SU-DHL-6 (cell line): ENCODE measurements at regions not wholly inside any gene's neighbourhood (a gene's known extent, or its start where the extent isn't known, plus 50 kb on each side); places are given as distances from the start of the nearest gene placed in this dataset.

Experiments used
- H2AFZ ChIP-seq: fragments of 200-600 bp; sonication (generic); 2 replicates; pipeline ENCODE4 v1.6.1; 2014; ENCODE audit warnings: low read depth, mild to moderate bottlenecking, moderate library complexity, mixed read lengths, antibody characterized with exemption, low read length; ENCODE audit not compliant: severe bottlenecking
- H3F3A ChIP-seq: fragments of 200-600 bp; shearing (Covaris generic); 2 replicates; pipeline ENCODE4 v1.6.0; 2016; ENCODE audit warnings: antibody characterized with exemption, mild to moderate bottlenecking; ENCODE audit not compliant: insufficient read depth
- H3K27ac ChIP-seq: fragments of 200-600 bp; sonication (generic); 2 replicates; pipeline ENCODE4 v1.5.1; 2016; ENCODE audit warnings: low read depth, mild to moderate bottlenecking, low read length, moderate library complexity, mixed read lengths
- H3K27me3 ChIP-seq: fragments of 200-600 bp; sonication (generic), shearing (Covaris generic); 2 replicates; pipeline ENCODE4 v1.6.0; 2014; ENCODE audit warnings: mild to moderate bottlenecking, low read length
- H3K36me3 ChIP-seq: fragments of 200-600 bp; sonication (generic); 2 replicates; pipeline ENCODE4 v1.6.1; 2014; ENCODE audit warnings: mild to moderate bottlenecking, low read length, mixed read lengths
- H3K4me2 ChIP-seq: fragments of 300-600, 200-600 bp; shearing (Covaris generic), sonication (generic); 2 replicates; pipeline ENCODE4 v1.6.0; 2014; ENCODE audit warnings: low read length, low read depth, mild to moderate bottlenecking; ENCODE audit not compliant: poor library complexity, severe bottlenecking
- H3K4me3 ChIP-seq: fragments of 200-600 bp; sonication (generic); 2 replicates; pipeline ENCODE4 v1.5.1; 2014; ENCODE audit warnings: antibody characterized with exemption, low read length, mild to moderate bottlenecking, mixed read lengths; ENCODE audit not compliant: insufficient read depth, poor library complexity, severe bottlenecking
- H3K79me2 ChIP-seq: fragments of 200-600 bp; sonication (generic); 2 replicates; pipeline ENCODE4 v1.6.1; 2014; ENCODE audit warnings: mild to moderate bottlenecking, low read length, moderate library complexity; ENCODE audit not compliant: insufficient read depth
- H3K9ac ChIP-seq: fragments of 200-600 bp; sonication (generic); 2 replicates; pipeline ENCODE4 v1.7.0; 2014; ENCODE audit warnings: mild to moderate bottlenecking, low read length
- H3K9me2 ChIP-seq: fragments of 200-600 bp; sonication (generic); replicated peaks from 2 replicates; pipeline ENCODE4 v1.6.1; 2014; ENCODE audit warnings: low read length; ENCODE audit not compliant: insufficient read depth
- H3K9me3 ChIP-seq: fragments of 200-600 bp; sonication (generic); 2 replicates; pipeline ENCODE4 v1.6.1; 2014; ENCODE audit warnings: low read length, mixed read lengths; ENCODE audit not compliant: insufficient read depth
- H4K20me1 ChIP-seq: fragments of 200-600 bp; sonication (generic); 2 replicates; pipeline ENCODE4 v1.6.1; 2014; ENCODE audit warnings: low read depth, mild to moderate bottlenecking, antibody characterized with exemption, low read length, moderate library complexity, mixed read lengths
- EZH2phosphoT487 ChIP-seq: fragments of 200-600 bp; sonication (generic), shearing (Covaris generic); conservative IDR thresholded peaks from 2 replicates; pipeline ENCODE4 v1.6.1; 2018; ENCODE audit warnings: mild to moderate bottlenecking, antibody characterized with exemption, low read length, moderate library complexity, mixed read lengths
- TF ChIP-seq, protein P1 (sequence below): fragments of 200-600 bp; sonication (generic); IDR thresholded peaks from one replicate; pipeline ENCODE4 v1.5.1; 2017; ENCODE audit warnings: antibody characterized with exemption, mild to moderate bottlenecking, low read length, moderate library complexity; ENCODE audit not compliant: insufficient read depth, poor library complexity, severe bottlenecking

DNA sequence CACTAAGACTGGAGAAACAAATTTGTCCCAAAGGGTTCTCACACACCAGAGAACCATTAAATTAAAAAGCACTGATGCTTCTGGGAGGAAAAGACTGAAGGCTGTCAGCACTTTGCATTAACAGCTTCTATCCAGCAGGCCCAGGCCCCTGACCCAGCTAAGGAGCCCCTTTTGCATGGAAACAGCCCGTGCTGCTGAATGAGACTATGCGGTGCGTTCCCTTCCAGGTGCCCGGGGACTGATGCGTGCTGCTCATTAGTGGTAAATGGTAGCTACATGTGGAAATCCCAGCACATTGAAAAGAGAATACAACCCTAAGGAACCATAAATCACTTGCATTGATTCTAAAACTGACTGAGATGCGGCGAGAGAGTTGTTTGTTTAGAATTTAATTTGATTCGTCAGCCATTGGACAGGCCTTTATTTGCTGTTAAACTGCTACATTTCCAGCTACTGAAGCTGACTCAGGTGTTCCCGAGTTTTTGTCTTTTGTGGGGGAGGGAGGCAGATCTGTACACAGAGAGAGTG lies 351.0 kb upstream of the SLC24A2 start:
- Histone ChIP-seq H3K4me3 (no peak overlapping the region), H3K9me3 (no peaks in the 10 kb centered on the region), H3K36me3 (no peaks in the 10 kb centered on the region), H3K9me2 (no peaks in the 10 kb centered on the region), H3K79me2 (no peaks in the 10 kb centered on the region), H3F3A (no peaks in the 10 kb centered on the region), H4K20me1 (no peaks in the 10 kb centered on the region), H3K9ac (no peak overlapping the region), H2AFZ (no peak overlapping the region), H3K27ac (no peak overlapping the region), H3K27me3 (no peaks in the 10 kb centered on the region), H3K4me2 (no peak overlapping the region)
- TF ChIP-seq, protein P1, sequence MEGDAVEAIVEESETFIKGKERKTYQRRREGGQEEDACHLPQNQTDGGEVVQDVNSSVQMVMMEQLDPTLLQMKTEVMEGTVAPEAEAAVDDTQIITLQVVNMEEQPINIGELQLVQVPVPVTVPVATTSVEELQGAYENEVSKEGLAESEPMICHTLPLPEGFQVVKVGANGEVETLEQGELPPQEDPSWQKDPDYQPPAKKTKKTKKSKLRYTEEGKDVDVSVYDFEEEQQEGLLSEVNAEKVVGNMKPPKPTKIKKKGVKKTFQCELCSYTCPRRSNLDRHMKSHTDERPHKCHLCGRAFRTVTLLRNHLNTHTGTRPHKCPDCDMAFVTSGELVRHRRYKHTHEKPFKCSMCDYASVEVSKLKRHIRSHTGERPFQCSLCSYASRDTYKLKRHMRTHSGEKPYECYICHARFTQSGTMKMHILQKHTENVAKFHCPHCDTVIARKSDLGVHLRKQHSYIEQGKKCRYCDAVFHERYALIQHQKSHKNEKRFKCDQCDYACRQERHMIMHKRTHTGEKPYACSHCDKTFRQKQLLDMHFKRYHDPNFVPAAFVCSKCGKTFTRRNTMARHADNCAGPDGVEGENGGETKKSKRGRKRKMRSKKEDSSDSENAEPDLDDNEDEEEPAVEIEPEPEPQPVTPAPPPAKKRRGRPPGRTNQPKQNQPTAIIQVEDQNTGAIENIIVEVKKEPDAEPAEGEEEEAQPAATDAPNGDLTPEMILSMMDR, result no peak
- TF ChIP-seq EZH2phosphoT487, result no peak

DNA sequence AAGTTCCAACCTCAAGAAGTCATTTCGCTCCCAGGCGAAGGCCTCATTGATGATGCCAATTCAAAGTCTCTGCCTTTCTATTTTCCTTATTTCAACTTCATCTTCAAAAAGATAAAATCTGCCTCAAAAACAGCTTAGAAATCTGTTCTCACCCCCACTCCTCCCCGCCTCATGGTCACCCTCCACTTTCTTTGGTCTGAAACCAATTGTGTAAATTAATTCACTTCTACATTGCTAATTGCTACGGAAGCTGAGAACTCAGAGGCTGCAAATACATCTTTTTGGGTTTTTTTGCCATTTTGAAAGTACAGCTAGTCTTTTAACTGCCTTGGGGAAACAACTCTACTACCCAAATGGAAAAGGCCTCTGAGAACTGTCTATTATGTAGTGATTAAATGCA lies 350.0 kb upstream of the SLC24A2 start:
- Histone ChIP-seq H2AFZ (no peak overlapping the region), H3K4me2 (no peak overlapping the region), H3K79me2 (no peaks in the 10 kb centered on the region), H3F3A (no peaks in the 10 kb centered on the region), H3K27me3 (no peaks in the 10 kb centered on the region), H4K20me1 (no peaks in the 10 kb centered on the region), H3K9me2 (no peaks in the 10 kb centered on the region), H3K36me3 (no peaks in the 10 kb centered on the region), H3K9ac (no peak overlapping the region), H3K27ac (no peak overlapping the region), H3K9me3 (no peaks in the 10 kb centered on the region), H3K4me3 (no peak overlapping the region)
- no peak for TF ChIP-seq EZH2phosphoT487
- TF ChIP-seq, protein P1, result no peak

GRCh38 chr9:20138116-20138515 lies 349.3 kb upstream of the SLC24A2 start:
- H3K79me2 ChIP-seq, result no peaks in the 10 kb centered on the region
- H3K36me3 ChIP-seq, result no peaks in the 10 kb centered on the region
- no peak overlapping the region for H3K4me2 ChIP-seq
- TF ChIP-seq, protein P1, result no peak
- TF ChIP-seq EZH2phosphoT487, result no peak
- no peaks in the 10 kb centered on the region for H4K20me1 ChIP-seq
- no peaks in the 10 kb centered on the region for H3K9me2 ChIP-seq
- H3K27ac ChIP-seq, result no peak overlapping the region
- no peak overlapping the region for H3K9ac ChIP-seq
- no peaks in the 10 kb centered on the region for H3K9me3 ChIP-seq
- H3F3A ChIP-seq, result no peaks in the 10 kb centered on the region
- H2AFZ ChIP-seq, result no peak overlapping the region
- no peaks in the 10 kb centered on the region for H3K27me3 ChIP-seq
- H3K4me3 ChIP-seq, result no peak overlapping the region
